ENCODE measurements at regions not wholly inside any gene's neighbourhood (a gene's known extent, or its start where the extent isn't known, plus 50 kb on each side); places are given as distances from the start of the nearest gene placed in this dataset.

GRCh38 chr10:128694168-128694850, 568.1 kb upstream of the MKI67 start:
- Histone ChIP-seq H3K4me1 (no peaks in the 10 kb centered on the region), H3K27me3 (peaks cover 0 to 24% (median 0%) of the 10 kb centered on the region in 9 donors), H3K4me3 (no peak overlapping the region), H3K36me3 (no peaks in the 10 kb centered on the region), H3K9me3 (no peaks in the 10 kb centered on the region), H3K27ac (no peak overlapping the region)
- no peak for DNase-seq
- ATAC-seq, result no peak
- 89 to 94% (median 93%) methylated on average over 24 of the region's 24 CpGs for WGBS, 4 donors
- TF ChIP-seq CTCF (IDR thresholded peaks at IDR 0.05) (no peak), POLR2A (IDR thresholded peaks at IDR 0.05) (no peak)
- intact Hi-C loops (cut with DNase I), result no loop called here

- no peak for DNase-seq
- no peaks in the 10 kb centered on the region for H3K4me1 ChIP-seq
- no peak overlapping the region for H3K4me3 ChIP-seq
- TF ChIP-seq CTCF (IDR thresholded peaks at IDR 0.05) (no peak), POLR2A (IDR thresholded peaks at IDR 0.05) (no peak)
- intact Hi-C loops (cut with DNase I), result no loop called here
- H3K36me3 ChIP-seq, result no peaks in the 10 kb centered on the region
- ATAC-seq, result no peak
- 93 to 94% (median 93%) methylated on average over 17 of the region's 17 CpGs for WGBS, 4 donors
- no peak overlapping the region for H3K27ac ChIP-seq
- H3K9me3 ChIP-seq, result no peaks in the 10 kb centered on the region
- peaks cover 0 to 29% (median 0%) of the 10 kb centered on the region in 9 donors for H3K27me3 ChIP-seq
These were observed 568.9 kb upstream of the MKI67 start for GRCh38 chr10:128694851-128695725.

GRCh38 chr10:128695931-128696330, 569.7 kb upstream of the MKI67 start:
- intact Hi-C loops (cut with DNase I), result no loop called here
- TF ChIP-seq CTCF (IDR thresholded peaks at IDR 0.05) (no peak), POLR2A (IDR thresholded peaks at IDR 0.05) (no peak)
- no peak for ATAC-seq

GRCh38 chr10:128697437-128697836, 571.2 kb upstream of the MKI67 start:
- Histone ChIP-seq H3K4me1 (no peaks in the 10 kb centered on the region), H3K36me3 (no peaks in the 10 kb centered on the region), H3K27ac (no peak overlapping the region), H3K4me3 (no peak overlapping the region), H3K9me3 (no peaks in the 10 kb centered on the region), H3K27me3 (peaks cover 0 to 17% (median 0%) of the 10 kb centered on the region in 9 donors)
- WGBS, 4 donors, result 74 to 77% (median 74%) methylated on average over 7 to 8 of the region's 8 CpGs
- TF ChIP-seq CTCF (IDR thresholded peaks at IDR 0.05) (no peak), POLR2A (IDR thresholded peaks at IDR 0.05) (no peak)
- ATAC-seq, result no peak
- DNase-seq, result no peak
- intact Hi-C loops (cut with DNase I), result no loop called here

More at GRCh38 chr10:128695931-128696330, 569.7 kb upstream of the MKI67 start:
- Histone ChIP-seq H3K36me3 (no peaks in the 10 kb centered on the region), H3K27ac (no peak overlapping the region), H3K4me1 (no peaks in the 10 kb centered on the region), H3K27me3 (peaks cover 0 to 29% (median 0%) of the 10 kb centered on the region in 9 donors), H3K9me3 (no peaks in the 10 kb centered on the region), H3K4me3 (no peak overlapping the region)
- no peak for DNase-seq
- 80 to 84% (median 82%) methylated on average over 10 of the region's 10 CpGs for WGBS, 4 donors
